Sigmoid colon (tissue), 6 donors: ENCODE measurements at regions not wholly inside any gene's neighbourhood (a gene's known extent, or its start where the extent isn't known, plus 50 kb on each side); places are given as distances from the start of the nearest gene placed in this dataset.
A peak's percentile ranks its signal among the peaks of the same experiment; 100 is the strongest.

Source experiments
- DNase-seq: peaks from one replicate; pipeline ENCODE4 v3.0.0-alpha.2; 2019
- H3K27ac ChIP-seq, 4 donors: fragments of 200-600 bp; sonication (generic); one replicate each; pipeline ENCODE4 v1.5.1; 2016 to 2019; ENCODE audit warnings: mild to moderate bottlenecking in 1 of 4
- H3K27me3 ChIP-seq, 3 donors: fragments of 200-600 bp; sonication (generic); one replicate each; pipeline ENCODE4 v1.5.1; 2019; ENCODE audit warnings: mild to moderate bottlenecking in 1 of 3
- H3K36me3 ChIP-seq, 4 donors: fragments of 200-600 bp; sonication (generic); one replicate each; pipeline ENCODE4 v1.5.1; 2016 to 2019
- H3K4me1 ChIP-seq, 4 donors: fragments of 200-600 bp; sonication (generic); one replicate each; pipeline ENCODE4 v1.5.1; 2017 to 2019
- H3K4me3 ChIP-seq, 4 donors: fragments of 200-600 bp; sonication (generic); one replicate each; pipeline ENCODE4 v1.5.1; 2017 to 2019; ENCODE audit warnings: mild to moderate bottlenecking in 2 of 4, moderate library complexity in 1 of 4
- H3K9me3 ChIP-seq, 4 donors: fragments of 200-600 bp in 3 of 4; sonication (generic) in 3 of 4; one replicate each; pipeline versions ENCODE4 v1.5.1 to v1.6.1; 2013 to 2019
- CTCF ChIP-seq, 4 experiments: fragments of 450-650 bp in 3 of 4; fragments of 200-600 bp in 1 of 4; IDR thresholded peaks; one replicate each; pipeline ENCODE4 v1.5.1; 2016 to 2019; ENCODE audit warnings: antibody characterized with exemption in 4 of 4, mild to moderate bottlenecking in 3 of 4, moderate library complexity in 2 of 4
- EP300 ChIP-seq, 4 donors: sonication (generic); formaldehyde crosslinking; IDR thresholded peaks; one replicate each; pipeline ENCODE4 v1.6.1; 2017; ENCODE audit warnings: antibody characterized with exemption in 4 of 4
- POLR2A ChIP-seq, 2 donors: fragments of 450-650 bp; IDR thresholded peaks; one replicate each; pipeline ENCODE4 v1.6.1; 2016; ENCODE audit warnings: antibody characterized with exemption in 2 of 2, mild to moderate bottlenecking in 2 of 2, moderate library complexity in 2 of 2
- POLR2AphosphoS5 ChIP-seq, 4 donors: sonication (generic); formaldehyde crosslinking; IDR thresholded peaks; one replicate each; pipeline ENCODE4 v1.6.1; 2017; ENCODE audit warnings: antibody characterized with exemption in 4 of 4
- WGBS, 2 donors: extraction: QIAGEN DNeasy Blood & Tissue Kit; methylation state at CpG; one replicate each; pipeline ENCODE4 v1.1.7; 2013; 5-methylcytosine and 5-hydroxymethylcytosine counted together
- intact Hi-C: fragments of 100-400 bp; cut with DNase I; formaldehyde crosslinking; loops from one replicate; pipeline ENCODE4 v1.15.1; 2023
- donor health status: healthy with polysubstance abuse.
- donor health status: healthy.

- DNase-seq, result no peak
- TF ChIP-seq POLR2AphosphoS5 (IDR thresholded peaks at IDR 0.05) (no peak), CTCF (IDR thresholded peaks at IDR 0.05) (no peak), POLR2A (IDR thresholded peaks at IDR 0.05) (no peak), EP300 (IDR thresholded peaks at IDR 0.05) (no peak)
- no peak overlapping the region for H3K4me3 ChIP-seq
- intact Hi-C loops, result no loop called here
- no peak overlapping the region for H3K27ac ChIP-seq
- H3K9me3 ChIP-seq, result peaks cover 0 to 12% (median 2%) of the 10 kb centered on the region in 4 donors
- no peaks in the 10 kb centered on the region for H3K4me1 ChIP-seq
- no peaks in the 10 kb centered on the region for H3K36me3 ChIP-seq
- WGBS, 2 donors, result 94 to 96% methylated on average over 2 of the region's 2 CpGs
- H3K27me3 ChIP-seq, result peaks cover 0 to 43% (median 21%) of the 10 kb centered on the region in 3 donors
These were observed 106.9 kb downstream of the UNCX start for GRCh38 chr7:1339611-1340010.

GRCh38 chr7:1340031-1340430 lies 107.4 kb downstream of the UNCX start:
- H3K27ac ChIP-seq, result no peak overlapping the region
- H3K36me3 ChIP-seq, result no peaks in the 10 kb centered on the region
- intact Hi-C loops, result no loop called here
- WGBS, 2 donors, result 63 to 73% methylated on average over 3 of the region's 3 CpGs
- peak; percentile 30 for DNase-seq
- no peaks in the 10 kb centered on the region for H3K4me1 ChIP-seq
- H3K27me3 ChIP-seq, result peaks cover 0 to 39% (median 21%) of the 10 kb centered on the region in 3 donors
- TF ChIP-seq CTCF (IDR thresholded peaks at IDR 0.05) (no peak), EP300 (IDR thresholded peaks at IDR 0.05) (no peak), POLR2AphosphoS5 (IDR thresholded peaks at IDR 0.05) (no peak), POLR2A (IDR thresholded peaks at IDR 0.05) (no peak)
- H3K4me3 ChIP-seq, result no peak overlapping the region
- peaks cover 0 to 12% (median 2%) of the 10 kb centered on the region in 4 donors for H3K9me3 ChIP-seq

- intact Hi-C loops, result no loop called here
- Histone ChIP-seq H3K4me3 (no peak overlapping the region), H3K36me3 (no peaks in the 10 kb centered on the region), H3K27me3 (peaks cover 0 to 35% (median 20%) of the 10 kb centered on the region in 3 donors), H3K9me3 (peaks cover 0 to 11% (median 2%) of the 10 kb centered on the region in 4 donors), H3K4me1 (no peaks in the 10 kb centered on the region), H3K27ac (no peak overlapping the region)
- WGBS, 2 donors, result 72 to 73% methylated on average over 29 of the region's 29 CpGs
- no peak for TF ChIP-seq POLR2AphosphoS5 (IDR thresholded peaks at IDR 0.05)
- DNase-seq, result peak; percentile 50
These were observed 108.0 kb downstream of the UNCX start for GRCh38 chr7:1340461-1341360.

GRCh38 chr7:1341361-1342089 lies 108.9 kb downstream of the UNCX start:
- no peaks in the 10 kb centered on the region for H3K4me1 ChIP-seq
- peak; percentile 46 for DNase-seq
- H3K27me3 ChIP-seq, result peaks cover 0 to 43% (median 16%) of the 10 kb centered on the region in 3 donors
- WGBS, 2 donors, result 74 to 75% methylated on average over 20 of the region's 20 CpGs
- intact Hi-C loops, result no loop called here
- TF ChIP-seq CTCF (IDR thresholded peaks at IDR 0.05), result no peak
- TF ChIP-seq POLR2AphosphoS5 (IDR thresholded peaks at IDR 0.05), result no peak
- no peak for TF ChIP-seq POLR2A (IDR thresholded peaks at IDR 0.05)
- no peak for TF ChIP-seq EP300 (IDR thresholded peaks at IDR 0.05)
- H3K27ac ChIP-seq, result no peak overlapping the region
- H3K4me3 ChIP-seq, result no peak overlapping the region
- H3K9me3 ChIP-seq, result peaks cover 0 to 11% (median 2%) of the 10 kb centered on the region in 4 donors
- no peaks in the 10 kb centered on the region for H3K36me3 ChIP-seq

- H3K9me3 ChIP-seq, result peaks cover 0 to 5% (median under 1%) of the 10 kb centered on the region in 4 donors
- no peak overlapping the region for H3K27ac ChIP-seq
- H3K4me3 ChIP-seq, result no peak overlapping the region
- intact Hi-C loops, result no loop called here
- H3K4me1 ChIP-seq, result no peaks in the 10 kb centered on the region
- H3K36me3 ChIP-seq, result no peaks in the 10 kb centered on the region
- 48 to 84% methylated on average over 12 of the region's 12 CpGs for WGBS, 2 donors
- DNase-seq, result peak; percentile 45
- TF ChIP-seq EP300 (IDR thresholded peaks at IDR 0.05) (no peak), CTCF (IDR thresholded peaks at IDR 0.05) (no peak), POLR2A (IDR thresholded peaks at IDR 0.05) (no peak), POLR2AphosphoS5 (IDR thresholded peaks at IDR 0.05) (no peak)
- peaks cover 0 to 50% (median 16%) of the 10 kb centered on the region in 3 donors for H3K27me3 ChIP-seq
These were observed 109.5 kb downstream of the UNCX start for GRCh38 chr7:1342090-1342640.
